ENCODE measurements at regions not wholly inside any gene's neighbourhood (a gene's known extent, or its start where the extent isn't known, plus 50 kb on each side); places are given as distances from the start of the nearest gene placed in this dataset.
"Not testable (repeated sequence)": the region's sequence is repeated elsewhere in the genome, so short reads cannot be mapped to it uniquely, and the experiment has no call there.

- TF ChIP-seq POLR2A (IDR thresholded peaks at IDR 0.05; ENCODE audit: low read depth, low read length), result no peak
- peak; percentile 98 for FAIRE-seq
- DNase-seq (ENCODE audit: insufficient read length, low spot score), result peak; percentile 22
Measured at GRCh38 chr3:106457281-106458180, 588.7 kb upstream of the CBLB start.

GRCh38 chr3:106458952-106459351 lies 590.1 kb upstream of the CBLB start:
- no peak for TF ChIP-seq POLR2A (IDR thresholded peaks at IDR 0.05; ENCODE audit: low read depth, low read length)
- FAIRE-seq (peak; percentile 6), DNase-seq (ENCODE audit: insufficient read length, low spot score) (no peak)

- no peak for FAIRE-seq
- no peak for DNase-seq (ENCODE audit: insufficient read length, low spot score)
- no peak for TF ChIP-seq POLR2A (IDR thresholded peaks at IDR 0.05; ENCODE audit: low read depth, low read length)
Measured at GRCh38 chr3:106466881-106467280, 598.1 kb upstream of the CBLB start.

GRCh38 chr3:106473576-106474475 lies 605.0 kb upstream of the CBLB start:
- no peak for DNase-seq (ENCODE audit: insufficient read length, low spot score)
- FAIRE-seq, result no peak
- no peak for TF ChIP-seq POLR2A (IDR thresholded peaks at IDR 0.05; ENCODE audit: low read depth, low read length)

GRCh38 chr3:106482451-106482850 lies 613.6 kb upstream of the CBLB start:
- no peak for DNase-seq (ENCODE audit: insufficient read length, low spot score)

GRCh38 chr3:106485217-106485616 lies 616.4 kb upstream of the CBLB start:
- DNase-seq (ENCODE audit: insufficient read length, low spot score) (no peak), FAIRE-seq (no peak)
- no peak for TF ChIP-seq POLR2A (IDR thresholded peaks at IDR 0.05; ENCODE audit: low read depth, low read length)

More at GRCh38 chr3:106482451-106482850, 613.6 kb upstream of the CBLB start:
- FAIRE-seq, result no peak
- no peak for TF ChIP-seq POLR2A (IDR thresholded peaks at IDR 0.05; ENCODE audit: low read depth, low read length)

GRCh38 chr3:106485802-106486201 lies 617.0 kb upstream of the CBLB start:
- no peak for TF ChIP-seq POLR2A (IDR thresholded peaks at IDR 0.05; ENCODE audit: low read depth, low read length)
- no peak for DNase-seq (ENCODE audit: insufficient read length, low spot score)
- FAIRE-seq, result no peak

- FAIRE-seq; DNase-seq (ENCODE audit: insufficient read length, low spot score): not testable (repeated sequence)
Measured at GRCh38 chr3:106486945-106487639, 618.3 kb upstream of the CBLB start.

GRCh38 chr3:106488331-106488730 lies 619.5 kb upstream of the CBLB start:
- TF ChIP-seq POLR2A (IDR thresholded peaks at IDR 0.05; ENCODE audit: low read depth, low read length), result no peak
- FAIRE-seq, result no peak
- DNase-seq (ENCODE audit: insufficient read length, low spot score), result no peak

GRCh38 chr3:106491796-106492195 lies 623.0 kb upstream of the CBLB start:
- no peak for FAIRE-seq
- no peak for DNase-seq (ENCODE audit: insufficient read length, low spot score)
- TF ChIP-seq POLR2A (IDR thresholded peaks at IDR 0.05; ENCODE audit: low read depth, low read length), result no peak

- TF ChIP-seq POLR2A (IDR thresholded peaks at IDR 0.05; ENCODE audit: low read depth, low read length), result no peak
- no peak for DNase-seq (ENCODE audit: insufficient read length, low spot score)
- FAIRE-seq, result no peak
Measured at GRCh38 chr3:106508331-106508893, 639.6 kb upstream of the CBLB start.

GRCh38 chr3:106510206-106510605 lies 641.4 kb upstream of the CBLB start:
- DNase-seq (ENCODE audit: insufficient read length, low spot score), result no peak
- no peak for FAIRE-seq
- no peak for TF ChIP-seq POLR2A (IDR thresholded peaks at IDR 0.05; ENCODE audit: low read depth, low read length)

- FAIRE-seq (peak; percentile 72), DNase-seq (ENCODE audit: insufficient read length, low spot score) (no peak)
- no peak for TF ChIP-seq POLR2A (IDR thresholded peaks at IDR 0.05; ENCODE audit: low read depth, low read length)
Measured at GRCh38 chr3:106512846-106513245, 644.0 kb upstream of the CBLB start.
